Left ventricle myocardium superior (tissue), 1 donor: ENCODE measurements at regions not wholly inside any gene's neighbourhood (a gene's known extent, or its start where the extent isn't known, plus 50 kb on each side); places are given as distances from the start of the nearest gene placed in this dataset.

Source experiments
- ATAC-seq: fragments of 200-7000 bp; cut with Tn5 transposase; one replicate; pipeline ENCODE4 v1.9.1; 2020; ENCODE audit warnings: mild to moderate bottlenecking, moderate library complexity
- DNase-seq: peaks from one replicate; pipeline ENCODE4 v3.0.0-alpha.2; 2020
- intact Hi-C: fragments of 100-400 bp; cut with micrococcal nuclease; formaldehyde crosslinking; loops from one replicate; pipeline ENCODE4 v1.11.0; 2022
- donor health status: DM: no; HTN: yes; CAD: no; lungs with severe emphysema.

DNA sequence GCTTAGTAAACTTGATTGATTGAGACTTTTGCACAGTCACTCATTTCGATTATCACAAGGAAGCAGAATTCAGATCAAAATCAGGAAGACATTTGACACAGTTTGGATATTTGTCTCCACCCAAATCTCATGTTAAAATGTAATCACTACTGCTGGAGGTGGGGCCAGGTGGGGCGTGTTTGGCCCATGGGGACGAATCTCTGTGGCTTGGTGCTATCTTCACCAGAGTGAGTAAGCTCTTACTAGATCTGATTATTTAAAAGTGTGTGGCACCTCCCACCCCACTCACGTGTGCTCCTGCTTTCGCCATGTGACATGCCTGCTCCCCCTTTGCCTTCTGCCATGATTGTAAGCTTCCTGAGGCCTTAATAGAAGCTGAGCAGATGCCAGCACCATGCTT is 291.4 kb downstream of the PCNX1 start:
- ATAC-seq (no peak), DNase-seq (no peak)
- intact Hi-C loops = no loop called here

DNA sequence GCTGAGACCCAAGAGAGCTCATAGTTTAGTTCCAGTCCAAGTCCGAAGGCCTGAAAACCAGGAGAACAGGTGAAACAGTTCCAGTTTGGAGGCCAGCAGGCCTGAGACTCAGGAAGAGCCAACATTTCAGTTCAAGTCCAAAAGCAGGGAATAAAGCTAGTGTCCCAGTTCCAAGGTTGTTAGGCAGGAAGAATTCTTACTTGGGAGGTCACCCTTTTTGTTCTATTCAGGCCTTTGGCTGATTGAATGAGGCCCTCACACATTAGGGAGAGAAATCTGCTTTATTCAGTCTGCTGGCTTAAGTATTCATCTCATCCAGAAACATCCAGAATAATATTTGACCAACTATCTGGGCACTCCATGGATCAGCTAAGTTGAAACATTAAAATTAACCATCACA is 294.6 kb downstream of the PCNX1 start:
- DNase-seq (no peak), ATAC-seq (no peak)
- intact Hi-C loops = no loop called here

DNA sequence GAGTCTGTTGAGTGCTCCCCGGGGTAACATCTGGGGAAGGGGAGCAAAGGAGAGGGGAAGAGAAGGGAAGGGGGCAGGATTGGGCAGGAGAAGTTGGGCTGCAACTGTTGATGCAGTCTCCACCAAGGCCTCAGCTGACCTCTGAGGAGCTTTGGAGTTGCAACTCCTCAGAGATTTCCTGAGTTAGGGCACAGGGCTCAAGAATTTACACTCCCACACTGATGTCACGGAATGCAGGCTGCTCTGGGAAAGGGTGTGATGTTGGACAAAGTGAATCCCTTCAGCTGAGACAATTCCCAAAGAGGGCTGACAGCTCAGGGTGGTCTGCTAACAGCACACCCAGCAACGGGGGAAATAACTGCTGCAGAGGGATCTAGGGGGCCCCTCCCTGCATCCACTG is 295.6 kb downstream of the PCNX1 start:
- no peak for ATAC-seq
- no peak for DNase-seq
- intact Hi-C loops = no loop called here

DNA sequence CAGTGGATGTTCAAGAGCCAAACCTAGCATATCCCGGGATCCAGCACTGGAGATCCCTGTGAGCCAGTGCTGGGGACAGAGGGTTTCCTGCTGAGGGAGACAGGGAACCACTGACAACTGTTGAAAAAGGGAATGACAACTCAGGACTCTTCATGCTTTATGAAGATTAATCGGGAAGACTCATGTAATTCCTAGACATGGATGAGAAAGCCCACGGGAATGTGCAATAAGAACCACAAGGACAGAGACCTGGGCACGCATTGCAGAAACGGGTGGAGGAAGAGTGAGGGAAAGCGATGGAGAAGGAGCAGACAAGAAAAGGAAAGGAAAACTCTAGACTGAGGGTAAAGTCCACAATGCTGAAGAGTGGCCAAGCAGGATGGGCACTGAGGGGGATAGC is 296.0 kb downstream of the PCNX1 start:
- intact Hi-C loops = no loop called here
- DNase-seq (no peak), ATAC-seq (no peak)

DNA sequence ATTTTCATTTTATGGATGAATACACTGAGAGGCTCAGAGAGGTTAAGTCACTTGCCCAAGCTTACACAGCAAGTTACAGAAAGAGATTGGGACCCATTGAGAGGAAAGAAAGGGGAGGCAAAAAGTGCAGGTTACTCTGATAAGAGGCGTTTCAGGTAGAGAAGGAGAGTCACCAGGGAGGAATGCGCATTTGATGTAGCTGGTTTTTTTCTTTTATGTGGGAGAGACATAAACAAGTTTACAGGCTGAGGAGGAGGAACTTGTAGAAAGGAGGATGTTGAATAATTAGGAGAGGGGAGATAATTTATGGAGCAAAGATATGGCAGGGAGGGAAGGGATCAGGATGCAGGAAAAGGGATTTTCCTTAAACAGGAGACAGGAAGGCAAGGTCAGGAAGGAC is 297.0 kb downstream of the PCNX1 start:
- ATAC-seq (no peak), DNase-seq (no peak)
- intact Hi-C loops = no loop called here

DNA sequence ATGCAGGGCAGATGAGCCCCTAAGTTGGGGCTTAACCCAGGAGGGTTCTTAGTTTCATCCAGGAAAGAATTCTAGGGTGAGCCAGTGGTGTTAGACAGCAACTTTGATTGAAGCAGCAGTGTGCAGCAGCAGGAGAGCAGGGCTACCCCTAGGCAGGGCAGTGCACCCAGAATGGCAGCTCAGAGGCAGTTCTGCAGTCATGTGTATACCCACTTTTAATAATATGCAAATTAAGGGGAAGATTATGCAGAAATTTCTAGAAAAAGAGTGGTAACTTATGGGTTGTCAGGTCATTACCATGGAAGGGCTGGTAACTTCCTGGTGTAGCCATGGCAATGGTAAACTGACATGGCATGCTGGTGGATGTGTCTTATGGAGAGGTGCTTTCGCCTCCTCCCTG is 297.5 kb downstream of the PCNX1 start:
- ATAC-seq (no peak), DNase-seq (no peak)
- intact Hi-C loops = no loop called here

DNA sequence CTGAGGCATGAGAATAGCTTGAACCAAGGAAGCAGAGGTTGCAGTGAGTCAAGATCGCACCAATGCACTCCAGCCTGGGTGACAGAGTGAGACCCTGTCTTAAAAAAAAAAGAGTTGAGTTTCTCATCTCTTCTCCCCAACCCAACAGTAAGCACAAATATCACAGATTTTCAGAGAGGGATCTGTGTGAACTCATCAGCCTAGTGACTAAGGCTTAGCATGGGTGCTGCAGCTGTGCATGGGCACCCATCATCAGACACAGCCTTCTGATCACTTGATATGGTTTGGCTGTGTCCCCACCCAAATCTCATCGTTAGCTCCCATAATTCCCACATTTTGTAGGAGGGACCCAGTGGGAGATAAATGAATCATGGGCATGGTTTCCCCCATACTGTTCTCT is 298.9 kb downstream of the PCNX1 start:
- ATAC-seq = no peak
- intact Hi-C loops = no loop called here
- no peak for DNase-seq

DNA sequence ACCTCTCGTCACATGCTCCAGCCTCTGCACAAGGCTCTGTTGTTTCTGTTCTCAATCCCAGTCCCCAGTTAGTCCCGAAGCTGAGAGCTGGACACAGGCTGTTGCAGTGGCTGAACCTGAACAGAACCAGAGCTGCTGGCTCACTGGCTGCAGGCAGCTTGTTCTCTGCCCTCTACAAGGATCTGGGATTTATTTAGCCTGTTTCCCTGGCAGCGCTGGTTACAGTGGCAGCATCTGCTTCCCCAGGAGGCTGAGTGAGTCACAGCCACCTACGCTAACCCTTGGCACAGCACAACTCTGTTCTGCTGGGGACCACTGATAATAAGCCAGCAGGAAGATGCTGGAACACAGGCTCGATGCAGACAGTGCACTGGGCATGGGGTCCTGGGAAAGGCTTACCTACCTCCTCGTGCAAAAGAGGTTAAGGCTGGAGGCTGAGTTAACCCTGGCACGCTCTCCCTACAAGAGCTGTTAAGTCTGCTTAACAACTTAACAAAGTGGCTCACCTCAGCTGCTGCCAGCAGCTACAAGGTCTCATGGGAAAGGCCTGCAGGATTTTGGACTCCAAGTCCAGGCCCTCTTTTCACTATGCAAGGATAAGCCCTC is 299.6 kb downstream of the PCNX1 start:
- DNase-seq (peak; percentile 67), ATAC-seq (peak; percentile 100)
- intact Hi-C loops = no loop called here

DNA sequence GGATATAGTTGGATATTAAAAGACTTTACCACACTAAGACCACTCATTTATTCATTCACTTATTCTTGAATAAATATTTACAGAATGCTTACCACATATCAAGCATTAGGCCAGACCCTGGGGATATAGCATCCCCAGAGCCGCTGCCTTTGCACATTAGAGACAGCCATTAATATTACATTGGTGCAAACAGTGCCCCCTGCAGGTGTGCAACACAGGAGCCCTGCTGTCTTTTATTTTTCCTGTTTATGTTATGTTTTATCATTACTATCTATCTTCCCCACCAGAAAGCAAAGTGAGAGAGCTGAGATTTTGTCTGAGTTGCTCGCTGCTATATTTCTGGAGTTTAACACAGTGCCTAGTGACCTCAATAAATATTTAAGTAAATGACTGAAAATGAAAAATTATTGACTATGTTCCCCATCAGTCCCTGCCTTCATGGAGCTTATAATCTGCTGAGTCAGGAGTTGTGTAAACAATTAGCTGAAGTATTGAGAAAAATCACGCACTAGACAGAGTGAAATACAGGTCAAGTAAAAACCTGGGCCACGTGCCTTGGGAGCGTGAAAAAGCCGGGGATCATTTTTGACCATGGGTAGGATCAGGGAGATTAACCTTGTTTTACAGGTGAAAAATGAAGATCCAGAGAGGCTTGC is 301.6 kb downstream of the PCNX1 start:
- DNase-seq = no peak
- intact Hi-C loops = no loop called here
- no peak for ATAC-seq

DNA sequence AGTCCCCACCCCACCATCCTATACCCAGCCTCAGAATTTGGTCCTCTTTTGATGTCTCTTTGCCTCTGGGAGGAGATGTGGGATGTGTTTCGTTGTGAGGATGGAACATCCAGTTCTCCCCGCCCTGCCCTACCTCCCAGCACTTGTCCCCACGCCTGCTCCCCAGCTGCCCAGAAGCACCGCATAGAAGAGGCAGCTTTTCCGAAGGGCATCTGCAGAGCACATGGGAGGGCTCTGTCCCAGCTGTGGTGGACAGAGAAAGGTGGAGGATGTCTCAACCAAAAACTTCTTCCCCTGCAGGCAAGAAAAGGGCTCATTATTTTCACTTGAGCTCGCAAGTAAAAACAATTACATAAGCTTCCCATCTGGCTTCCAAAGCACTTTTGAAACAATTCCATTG is 302.6 kb downstream of the PCNX1 start:
- no peak for DNase-seq
- no peak for ATAC-seq
- intact Hi-C loops = no loop called here

DNA sequence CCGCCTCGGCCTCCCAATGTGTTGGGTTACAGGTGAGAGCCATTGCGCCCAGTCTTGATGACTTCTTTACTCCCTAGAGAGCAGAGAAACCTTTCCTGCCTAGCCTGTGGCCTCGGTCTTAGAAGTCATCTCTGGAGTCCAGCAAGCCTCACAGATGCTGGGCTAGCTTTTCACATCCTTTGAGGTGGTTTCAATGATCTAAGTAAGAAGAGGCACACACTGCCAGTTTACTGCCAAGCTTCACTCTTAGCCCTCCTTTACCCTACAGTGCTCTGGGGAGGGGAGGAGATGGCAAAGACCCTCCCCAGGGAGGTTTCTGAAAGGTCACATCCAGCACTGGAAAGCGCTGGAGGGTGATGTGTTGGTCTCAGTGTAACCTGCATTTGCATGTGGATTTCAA is 304.8 kb downstream of the PCNX1 start:
- no peak for DNase-seq
- no peak for ATAC-seq
- intact Hi-C loops = no loop called here

DNA sequence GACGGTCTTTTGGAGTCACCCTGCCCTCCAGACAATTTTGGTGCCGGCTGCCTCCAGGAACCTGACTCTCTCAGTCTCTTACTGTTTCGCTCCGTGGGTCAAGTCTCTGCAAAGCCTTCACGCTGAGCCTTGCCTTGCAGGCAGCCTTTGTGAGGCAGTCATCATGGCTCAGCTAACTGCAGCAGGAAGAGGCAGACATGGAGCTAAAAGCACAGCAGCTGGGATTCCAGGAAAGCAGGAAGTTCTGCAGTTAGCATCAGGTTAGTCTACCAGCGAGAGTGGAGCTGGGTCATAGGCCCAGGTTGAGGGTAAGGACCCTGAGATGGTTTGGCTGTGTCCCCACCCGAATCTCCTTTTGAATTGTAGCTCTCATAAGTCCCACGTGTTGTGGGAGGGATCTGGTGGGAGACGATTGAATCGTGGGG is 305.4 kb downstream of the PCNX1 start:
- no peak for ATAC-seq

DNA sequence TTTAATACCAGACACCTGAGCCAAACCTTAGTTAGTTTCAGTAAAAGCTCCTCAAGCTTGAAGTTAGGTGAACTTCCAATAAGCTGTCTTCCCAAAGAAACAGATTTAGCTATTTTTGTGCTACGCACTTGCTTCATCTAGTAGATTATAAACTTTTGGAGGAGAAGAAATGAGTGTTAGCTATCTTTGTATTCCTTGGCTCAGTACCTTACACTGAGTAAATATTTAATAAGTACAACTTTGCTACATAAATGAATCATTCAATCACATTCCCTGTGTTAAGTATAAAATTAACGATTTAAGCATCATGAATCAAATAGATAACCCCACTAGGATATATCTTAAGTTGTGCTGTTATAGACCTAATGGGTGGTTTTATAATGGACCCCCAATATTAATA is 307.0 kb downstream of the PCNX1 start:
- ATAC-seq = no peak

More for the DNA sequence above, 305.4 kb downstream of the PCNX1 start:
- DNase-seq = no peak
- intact Hi-C loops = no loop called here

DNA sequence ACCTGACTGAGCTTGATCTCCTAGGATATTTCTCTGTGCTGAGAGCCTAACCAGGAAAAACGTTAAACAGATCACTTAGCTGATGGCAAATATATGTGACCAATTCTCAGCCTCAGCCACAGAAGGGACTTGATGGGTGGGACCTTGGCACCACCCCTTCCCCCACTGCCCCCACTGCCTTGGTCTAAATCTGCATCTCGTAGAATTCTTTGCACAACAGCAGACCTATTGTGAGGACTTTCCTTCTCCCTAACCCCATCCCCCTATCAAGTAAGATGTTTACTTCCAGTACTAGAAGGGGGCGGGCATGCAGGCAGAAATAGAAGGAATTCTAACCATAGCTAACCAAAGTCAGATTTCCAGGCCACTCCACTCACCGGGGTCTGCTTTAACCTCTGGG is 313.2 kb downstream of the PCNX1 start:
- ATAC-seq = no peak
- intact Hi-C loops = no loop called here
- no peak for DNase-seq

More for the DNA sequence above, 307.0 kb downstream of the PCNX1 start:
- no peak for DNase-seq
- intact Hi-C loops = no loop called here

DNA sequence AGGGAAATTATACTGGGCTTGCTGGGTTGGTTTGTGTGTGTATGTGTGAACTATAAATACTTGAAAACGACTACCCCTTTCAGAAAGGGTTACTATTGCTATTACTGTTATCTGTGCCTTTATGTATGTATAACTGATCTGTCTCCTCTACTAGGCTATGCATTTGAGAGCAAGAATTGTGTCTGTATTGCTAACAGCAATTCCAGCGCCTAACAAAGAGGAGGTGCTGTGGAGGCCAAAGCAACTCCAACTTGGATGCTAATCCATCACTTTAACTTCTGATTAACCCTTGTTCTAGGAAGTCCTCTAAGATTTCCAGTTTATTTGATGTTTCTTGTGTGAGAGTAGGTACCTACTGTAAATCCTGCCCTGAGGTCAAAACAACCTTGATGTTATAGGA is 313.9 kb downstream of the PCNX1 start:
- ATAC-seq = no peak
- intact Hi-C loops = no loop called here
- no peak for DNase-seq

DNA sequence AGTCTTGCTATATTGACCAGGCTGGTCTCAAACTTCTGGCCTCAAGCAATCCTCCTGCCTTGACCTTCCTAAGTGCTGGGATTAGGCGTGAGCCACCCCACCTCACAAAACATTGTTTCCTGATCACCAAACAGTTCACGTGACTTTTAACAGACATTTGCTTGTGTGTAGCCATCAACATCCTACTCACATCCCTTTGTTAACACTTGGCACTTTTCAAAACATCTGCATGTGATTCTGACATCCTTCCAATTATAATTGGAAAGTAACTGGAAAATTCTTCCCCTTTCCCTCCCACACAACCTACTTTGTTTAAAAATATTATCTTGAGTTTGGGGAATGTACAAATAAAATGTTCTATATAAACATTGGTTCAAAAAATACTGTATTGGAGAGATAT is 317.9 kb downstream of the PCNX1 start:
- ATAC-seq (no peak), DNase-seq (no peak)
- intact Hi-C loops = no loop called here

DNA sequence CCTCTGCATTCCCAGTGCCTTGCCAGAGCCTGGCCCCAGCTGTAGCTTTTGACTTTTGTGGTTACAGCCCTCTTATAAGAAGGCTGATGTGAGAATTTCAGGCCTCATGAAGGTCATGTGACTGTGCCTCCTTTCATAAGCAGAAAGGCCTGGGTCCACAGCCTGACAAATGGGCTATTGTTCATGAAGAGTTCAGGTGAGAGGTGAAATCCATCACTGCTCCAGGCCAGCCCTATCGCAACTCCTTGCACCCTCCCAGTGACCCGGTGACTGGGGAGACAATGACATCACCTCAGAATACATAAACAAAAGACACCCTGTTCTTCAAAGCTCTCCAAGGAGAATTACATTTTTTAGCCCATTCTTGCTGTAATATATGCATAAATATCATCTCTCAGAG is 321.5 kb downstream of the PCNX1 start:
- intact Hi-C loops = no loop called here

DNA sequence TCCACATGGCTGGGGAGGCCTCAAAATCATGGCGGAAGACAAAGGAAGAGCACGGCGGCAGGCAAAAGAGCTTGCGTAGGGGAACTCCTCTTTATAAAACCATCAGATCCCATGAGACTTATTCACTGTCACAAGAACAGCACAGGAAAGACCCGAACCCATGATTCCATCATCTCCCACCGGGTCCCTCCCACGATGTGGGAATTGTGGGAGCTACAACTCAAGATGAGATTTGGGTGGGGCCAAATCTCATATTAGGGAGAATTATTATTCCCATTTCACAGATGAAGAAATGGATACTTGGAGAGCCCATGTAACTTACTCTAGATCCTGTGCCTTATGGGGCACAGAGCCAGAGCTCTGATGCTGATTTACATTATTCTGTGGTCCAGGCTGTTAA is 322.6 kb downstream of the PCNX1 start:
- intact Hi-C loops = no loop called here
- no peak for DNase-seq
- ATAC-seq = no peak

More for the DNA sequence above, 321.5 kb downstream of the PCNX1 start:
- DNase-seq (no peak), ATAC-seq (no peak)

DNA sequence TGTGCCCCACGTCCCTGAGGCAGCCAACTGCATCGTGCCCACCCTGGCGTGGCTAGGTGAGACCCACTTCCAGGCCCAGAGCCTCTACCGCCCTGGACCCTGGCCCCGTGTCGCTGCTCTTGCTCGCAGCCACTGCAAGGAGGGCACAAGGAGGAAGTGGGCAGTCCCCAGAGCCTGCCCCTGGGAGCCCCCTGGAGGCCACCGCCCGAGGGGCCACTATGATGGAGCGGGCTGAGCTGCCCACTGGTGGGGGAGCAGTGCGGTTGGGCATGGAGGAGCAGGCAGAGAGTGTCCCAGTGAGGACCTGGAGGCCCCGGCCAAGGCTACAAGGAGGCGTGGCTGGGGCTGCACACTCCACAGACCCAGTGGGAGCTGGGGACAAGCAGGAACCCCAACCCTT is 323.6 kb downstream of the PCNX1 start:
- no peak for ATAC-seq
- intact Hi-C loops = no loop called here
- DNase-seq = no peak

DNA sequence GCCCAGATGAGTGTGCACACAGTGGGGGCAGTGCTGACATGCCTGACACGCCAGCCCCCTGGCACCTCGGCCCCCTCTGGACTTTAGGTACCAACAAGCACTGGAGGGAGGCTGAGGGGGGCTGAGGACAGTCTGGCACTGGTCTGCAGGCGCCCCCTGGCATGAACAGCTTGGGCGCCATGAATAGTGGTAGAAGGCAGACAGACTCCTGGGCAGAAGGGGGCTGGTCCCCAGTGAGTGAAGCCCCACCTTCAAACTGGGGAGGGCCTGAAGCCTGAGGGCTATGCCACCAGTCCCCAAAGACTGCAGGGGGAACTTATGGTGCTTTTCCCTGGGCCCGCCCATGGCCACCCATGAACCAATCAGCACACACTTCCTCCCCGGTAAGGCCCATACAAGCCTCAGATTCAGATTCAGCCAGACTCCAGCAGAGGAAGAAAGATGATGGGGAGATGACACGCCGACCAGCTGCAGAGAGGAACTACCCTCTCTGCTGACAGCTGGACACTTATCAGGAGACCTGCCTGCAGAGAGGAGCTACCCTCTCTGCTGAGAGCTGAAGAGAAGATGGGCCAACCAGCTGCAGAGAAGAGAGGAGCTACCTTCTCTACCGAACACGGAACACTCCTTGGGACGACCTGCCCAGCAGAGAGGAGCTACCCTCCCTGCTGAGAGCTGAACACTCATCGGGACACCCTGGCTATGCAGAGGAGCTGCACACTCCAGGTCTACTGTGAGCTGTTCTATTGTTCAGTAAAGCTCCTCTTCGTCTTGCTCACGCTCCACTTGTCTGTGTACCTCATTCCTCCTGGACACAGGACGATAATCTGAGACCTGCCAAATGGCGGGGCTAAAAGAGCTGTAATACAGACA is 324.5 kb downstream of the PCNX1 start:
- ATAC-seq (no peak), DNase-seq (no peak)
- intact Hi-C loops = no loop called here

DNA sequence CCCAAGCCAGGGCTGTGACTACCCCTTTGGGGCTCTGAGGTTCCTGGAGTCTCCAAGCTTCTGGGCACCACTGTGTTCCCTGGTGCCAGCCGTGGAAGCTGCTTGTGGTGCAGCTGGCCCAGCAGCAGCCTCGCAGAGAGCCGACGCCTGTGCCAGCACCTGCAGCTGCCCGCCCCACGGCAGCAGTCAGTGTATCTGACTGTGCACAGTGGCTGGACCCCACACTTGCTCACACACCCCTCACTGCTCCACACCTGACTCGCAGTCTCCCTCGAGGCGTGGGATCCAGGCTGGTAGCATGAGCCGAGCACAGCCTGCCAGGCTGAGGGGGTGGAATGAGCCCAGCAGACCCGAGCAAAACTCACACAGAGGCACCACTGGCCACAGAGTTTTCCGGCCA is 325.2 kb downstream of the PCNX1 start:
- no peak for DNase-seq
- intact Hi-C loops = no loop called here
- ATAC-seq = no peak
